H1 (cell line): ENCODE measurements at regions not wholly inside any gene's neighbourhood (a gene's known extent, or its start where the extent isn't known, plus 50 kb on each side); places are given as distances from the start of the nearest gene placed in this dataset.

Experiments used
- CTCF ChIA-PET: fragments of 300-600 bp; sonication (Branson Sonifier 250); formaldehyde crosslinking; loops from one replicate; lab custom pipeline; 2021; ENCODE audit not compliant: partially characterized antibody; lab: Charles Lee
- POLR2A ChIA-PET: fragments of 300-600 bp; sonication (Branson Sonifier 250); formaldehyde crosslinking; loops from one replicate; lab custom pipeline; 2021; ENCODE audit warnings: inconsistent platforms; ENCODE audit not compliant: partially characterized antibody; lab: Charles Lee
- DNase-seq, 2 experiments: peaks; one replicate each; pipeline versions ENCODE4 v3.0.0 to v3.0.0-alpha.2; 2010 to 2022; ENCODE audit warnings: low spot score in 2 of 2, low read depth in 1 of 2, mixed read lengths in 1 of 2
- FAIRE-seq: peaks from 2 replicates; lab custom pipeline; 2011; peaks lifted over from hg19 to GRCh38; lab: Jason Lieb, UNC
- H2AFZ ChIP-seq: 2 replicates; pipeline ENCODE4 v1.8.1; 2012; ENCODE audit warnings: low read length, inconsistent platforms
- H2AK5ac ChIP-seq: 2 replicates; pipeline ENCODE4 v1.6.1; 2013; ENCODE audit warnings: low read depth, low read length
- H2BK120ac ChIP-seq: replicated peaks from 2 replicates; pipeline ENCODE3; 2013; ENCODE audit warnings: low read depth, low read length, inconsistent platforms
- H2BK12ac ChIP-seq: 2 replicates; pipeline ENCODE4 v1.6.1; 2013; ENCODE audit warnings: low read depth, low read length
- H2BK15ac ChIP-seq: 2 replicates; pipeline ENCODE4 v1.6.1; 2013; ENCODE audit warnings: low read length
- H2BK20ac ChIP-seq: 2 replicates; pipeline ENCODE4 v1.6.1; 2013; ENCODE audit warnings: low read length
- H2BK5ac ChIP-seq: 2 replicates; pipeline ENCODE4 v1.6.1; 2013; ENCODE audit warnings: low read depth, low read length
- H3K14ac ChIP-seq: 2 replicates; pipeline ENCODE4 v1.6.1; 2013; ENCODE audit warnings: inconsistent platforms; ENCODE audit not compliant: insufficient read length
- H3K18ac ChIP-seq: 2 replicates; pipeline ENCODE4 v1.6.1; 2013; ENCODE audit warnings: low read length; ENCODE audit errors: extremely low read depth
- H3K23ac ChIP-seq: 2 replicates; pipeline ENCODE4 v1.6.1; 2013; ENCODE audit warnings: inconsistent platforms; ENCODE audit not compliant: insufficient read length
- H3K23me2 ChIP-seq: 2 replicates; pipeline ENCODE4 v1.6.1; 2013; ENCODE audit warnings: low read depth, low read length
- H3K27ac ChIP-seq: 2 replicates; pipeline ENCODE4 v1.6.1; 2011; ENCODE audit warnings: low read depth, low read length, inconsistent platforms
- H3K27me3 ChIP-seq, 4 experiments: replicated peaks in 1 of 4; 1 replicate in 1 of 4; 2 replicates in 3 of 4; pipeline versions ENCODE4 v1.6.1 to v1.8.1; 2011 to 2013; ENCODE audit warnings: low read length in 3 of 4, mild to moderate bottlenecking in 3 of 4, inconsistent platforms in 2 of 4, mixed read lengths in 2 of 4, moderate library complexity in 1 of 4; ENCODE audit not compliant: control insufficient read depth in 3 of 4, insufficient read depth in 3 of 4; ENCODE audit errors: extremely low read depth in 1 of 4
- H3K36me3 ChIP-seq, 4 experiments: 2 replicates each; pipeline versions ENCODE4 v1.6.1 to v1.8.1; 2011 to 2013; ENCODE audit warnings: mild to moderate bottlenecking in 4 of 4, low read length in 3 of 4, moderate library complexity in 2 of 4, control low read depth in 1 of 4, inconsistent platforms in 1 of 4; ENCODE audit not compliant: insufficient read depth in 4 of 4, control insufficient read depth in 2 of 4
- H3K4ac ChIP-seq: replicated peaks from 2 replicates; pipeline ENCODE3; 2013; ENCODE audit warnings: low read length, low read depth, mixed read lengths, inconsistent platforms; ENCODE audit not compliant: insufficient read length
- H3K4me1 ChIP-seq, 4 experiments: replicated peaks in 1 of 4; 1 replicate in 1 of 4; 2 replicates in 3 of 4; pipeline versions ENCODE4 v1.6.1 to v1.8.1; 2011 to 2013; ENCODE audit warnings: low read length in 3 of 4, inconsistent platforms in 2 of 4, mixed read lengths in 1 of 4; ENCODE audit not compliant: insufficient read depth in 4 of 4, control insufficient read depth in 3 of 4
- H3K4me2 ChIP-seq, 2 experiments: 2 replicates each; pipeline versions ENCODE4 v1.6.1 to v1.8.1; 2011 to 2013; ENCODE audit warnings: low read depth in 2 of 2, low read length in 2 of 2, control low read depth in 1 of 2, inconsistent platforms in 1 of 2, mild to moderate bottlenecking in 1 of 2; ENCODE audit not compliant: insufficient read depth in 1 of 2
- H3K4me3 ChIP-seq, 4 experiments: fragments of 200-600, 300-600 bp in 1 of 4; sonication (generic), shearing (Covaris generic), sonication (Bioruptor Twin) in 1 of 4; 2 replicates each; pipeline versions ENCODE4 v1.5.1 to v1.8.1; 2011 to 2016; ENCODE audit warnings: low read length in 4 of 4, low read depth in 3 of 4, control low read depth in 2 of 4, inconsistent platforms in 2 of 4, mild to moderate bottlenecking in 2 of 4, mixed read lengths in 1 of 4, moderate library complexity in 1 of 4; ENCODE audit not compliant: insufficient read depth in 2 of 4; ENCODE audit errors: extremely low read depth in 1 of 4
- H3K56ac ChIP-seq: replicated peaks from 2 replicates; pipeline ENCODE3; 2013; ENCODE audit warnings: low read depth, mild to moderate bottlenecking, mixed read lengths, low read length, inconsistent platforms; ENCODE audit not compliant: insufficient read length
- H3K79me1 ChIP-seq: 2 replicates; pipeline ENCODE4 v1.6.1; 2013; ENCODE audit warnings: low read depth, low read length, control low read depth
- H3K79me2 ChIP-seq, 2 experiments: 2 replicates each; pipeline versions ENCODE4 v1.6.1 to v1.8.1; 2012 to 2013; ENCODE audit warnings: low read length in 2 of 2, mild to moderate bottlenecking in 2 of 2, inconsistent platforms in 1 of 2; ENCODE audit not compliant: insufficient read depth in 2 of 2, control insufficient read depth in 1 of 2
- H3K9ac ChIP-seq, 4 experiments: replicated peaks in 1 of 4; 1 replicate in 1 of 4; 2 replicates in 3 of 4; pipeline versions ENCODE4 v1.6.1 to v1.8.1; 2011 to 2013; ENCODE audit warnings: low read depth in 3 of 4, low read length in 3 of 4, control low read depth in 2 of 4, mild to moderate bottlenecking in 2 of 4, moderate library complexity in 2 of 4, inconsistent platforms in 1 of 4; ENCODE audit errors: extremely low read depth in 1 of 4
- H3K9me3 ChIP-seq, 2 experiments: 2 replicates each; pipeline versions ENCODE4 v1.6.1 to v1.8.1; 2012 to 2013; ENCODE audit warnings: mild to moderate bottlenecking in 2 of 2, moderate library complexity in 2 of 2, control low read depth in 1 of 2, inconsistent platforms in 1 of 2, low read depth in 1 of 2, low read length in 1 of 2, mixed read lengths in 1 of 2; ENCODE audit not compliant: insufficient read depth in 2 of 2
- H4K20me1 ChIP-seq, 2 experiments: replicated peaks in 1 of 2; 2 replicates each; pipeline versions ENCODE3 to v1.8.1; 2011 to 2013; ENCODE audit warnings: inconsistent platforms in 2 of 2, low read length in 2 of 2, mild to moderate bottlenecking in 1 of 2; ENCODE audit not compliant: insufficient read depth in 2 of 2, control insufficient read depth in 1 of 2
- H4K5ac ChIP-seq: 2 replicates; pipeline ENCODE4 v1.6.1; 2013; ENCODE audit warnings: low read length, low read depth, mixed read lengths, inconsistent platforms; ENCODE audit not compliant: insufficient read length
- H4K8ac ChIP-seq: 2 replicates; pipeline ENCODE4 v1.8.0; 2013; ENCODE audit warnings: mild to moderate bottlenecking, moderate library complexity, low read length, inconsistent platforms; ENCODE audit not compliant: insufficient read depth; ENCODE audit errors: extremely low read depth
- H4K91ac ChIP-seq: replicated peaks from 2 replicates; pipeline ENCODE3; 2013; ENCODE audit warnings: low read length, mixed read lengths, inconsistent platforms; ENCODE audit not compliant: insufficient read length
- NANOG ChIP-seq: IDR thresholded peaks from 2 replicates; pipeline ENCODE4 v1.6.1; 2011; ENCODE audit warnings: low read length, low read depth, mild to moderate bottlenecking, inconsistent platforms; ENCODE audit not compliant: insufficient read depth, poor library complexity, severe bottlenecking
- NRF1 ChIP-seq: IDR thresholded peaks from 2 replicates; pipeline ENCODE4 v1.6.1; 2011; ENCODE audit warnings: mild to moderate bottlenecking, low read depth, low read length, improper control_type of control experiment
- TAF7 ChIP-seq: optimal IDR thresholded peaks from 2 replicates; pipeline ENCODE3; 2011; ENCODE audit warnings: low read depth, mild to moderate bottlenecking, inconsistent platforms, low read length, moderate library complexity, borderline replicate concordance
- TBP ChIP-seq: IDR thresholded peaks from 2 replicates; pipeline ENCODE4 v1.6.1; 2011; ENCODE audit warnings: low read depth, low read length, improper control_type of control experiment
- TCF12 ChIP-seq: IDR thresholded peaks from 2 replicates; pipeline ENCODE4 v1.6.1; 2011; ENCODE audit warnings: low read depth, mild to moderate bottlenecking, low read length
- WGBS, 2 experiments: shearing (Covaris generic) in 1 of 2; methylation state at CpG; one replicate each; pipeline versions ENCODE4 v1.1.6 to v1.1.7; 2013 to 2015; ENCODE audit warnings: low lambda C conversion rate in 2 of 2, mixed read lengths in 2 of 2, inconsistent platforms in 1 of 2, low coverage in 1 of 2, missing lambda C conversion rate in 1 of 2; ENCODE audit not compliant: insufficient replicate concordance in 2 of 2, insufficient coverage in 1 of 2, insufficient read length in 1 of 2; ENCODE audit errors: extremely low coverage in 1 of 2, missing lambda C conversion rate in 1 of 2; 5-methylcytosine and 5-hydroxymethylcytosine counted together
- TF ChIP-seq, protein P1 (sequence below): IDR thresholded peaks from 2 replicates; pipeline ENCODE4 v1.6.1; 2011; ENCODE audit warnings: low read depth, mild to moderate bottlenecking, low read length; ENCODE audit not compliant: insufficient read depth

GRCh38 chr1:199305053-199305452 lies 666.2 kb downstream of the PTPRC start:
- no peak overlapping the region for H2AK5ac ChIP-seq
- H2BK12ac ChIP-seq: no peak overlapping the region
- no peak overlapping the region for H2BK20ac ChIP-seq
- no peak overlapping the region for H3K14ac ChIP-seq
- no peaks in the 10 kb centered on the region for H4K20me1 ChIP-seq
- no peaks in the 10 kb centered on the region for H3K79me1 ChIP-seq
- H2BK120ac ChIP-seq: no peak overlapping the region
- no peak overlapping the region for H2AFZ ChIP-seq
- no peak overlapping the region for H4K8ac ChIP-seq
- TF ChIP-seq TAF7 (no peak), NANOG (no peak), TBP (no peak), NRF1 (no peak), TCF12 (no peak)
- TF ChIP-seq, protein P1, sequence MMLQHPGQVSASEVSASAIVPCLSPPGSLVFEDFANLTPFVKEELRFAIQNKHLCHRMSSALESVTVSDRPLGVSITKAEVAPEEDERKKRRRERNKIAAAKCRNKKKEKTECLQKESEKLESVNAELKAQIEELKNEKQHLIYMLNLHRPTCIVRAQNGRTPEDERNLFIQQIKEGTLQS: no peak
- TF ChIP-seq, all 59 proteins: peak for 0
- no peaks in the 10 kb centered on the region for H3K79me2 ChIP-seq
- no peak overlapping the region for H4K5ac ChIP-seq
- no peak overlapping the region for H3K4ac ChIP-seq
- H4K91ac ChIP-seq: no peak overlapping the region
- no peak overlapping the region for H3K27ac ChIP-seq
- no peak overlapping the region for H2BK15ac ChIP-seq
- H3K56ac ChIP-seq: no peak overlapping the region
- H3K4me1 ChIP-seq: peaks cover 0 to 3% (median 0%) of the 10 kb centered on the region in 4 experiments; a peak in 2 of 7 replicates
- H3K9me3 ChIP-seq: no peaks in the 10 kb centered on the region
- whole genome bisulfite sequencing, 2 experiments: 86% methylated on average over 2 of the region's 2 CpGs; no CpG with 5 or more reads in 1 of the 2 experiments
- no peaks in the 10 kb centered on the region for H3K27me3 ChIP-seq
- no peak overlapping the region for H3K4me2 ChIP-seq
- ChIA-PET POLR2A (no interaction called here), CTCF (no interaction called here)
- no peaks in the 10 kb centered on the region for H3K36me3 ChIP-seq
- DNase-seq: no peak
- H3K23me2 ChIP-seq: no peaks in the 10 kb centered on the region
- H3K23ac ChIP-seq: no peak overlapping the region
- no peak for FAIRE-seq
- H3K18ac ChIP-seq: no peak overlapping the region
- H2BK5ac ChIP-seq: no peak overlapping the region
- H3K4me3 ChIP-seq: no peak overlapping the region
- no peak overlapping the region for H3K9ac ChIP-seq
